ENCODE measurements at regions not wholly inside any gene's neighbourhood (a gene's known extent, or its start where the extent isn't known, plus 50 kb on each side); places are given as distances from the start of the nearest gene placed in this dataset.

DNA sequence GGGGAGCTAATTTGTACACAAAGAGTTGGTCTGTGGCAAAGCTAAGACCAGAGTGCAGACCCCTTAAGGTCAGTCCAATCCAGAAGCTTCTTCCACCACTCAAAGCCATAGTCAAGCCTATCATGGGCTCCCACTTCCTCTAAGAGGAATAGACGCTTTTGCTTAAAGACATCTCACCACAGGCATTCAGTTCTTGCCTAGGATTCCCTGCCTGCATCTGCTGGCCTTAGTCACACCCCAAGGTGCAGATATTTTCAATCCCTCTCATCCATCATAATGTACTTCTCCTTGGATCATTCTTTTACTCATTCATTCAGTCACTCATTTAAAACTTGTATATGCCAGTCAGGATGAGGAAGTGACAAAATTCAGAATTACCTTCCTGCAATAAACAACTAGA is 179.6 kb upstream of the STT3B start:
- Histone ChIP-seq H3K9me3 (ENCODE audit: control insufficient read depth, low read depth, low read length) (no peaks in the 10 kb centered on the region), H2AFZ (ENCODE audit: control insufficient read depth, low read length) (no peak overlapping the region), H3K79me2 (ENCODE audit: control insufficient read depth, insufficient read depth, low read length) (no peaks in the 10 kb centered on the region), H3K36me3 (ENCODE audit: control insufficient read depth in 2 of 2, extremely low read depth in 1 of 2, insufficient read depth in 2 of 2, low read length in 2 of 2) (no peaks in the 10 kb centered on the region), H3K4me2 (ENCODE audit: control insufficient read depth, extremely low read depth, insufficient read depth, low read depth, low read length) (no peak overlapping the region), H4K20me1 (ENCODE audit: control insufficient read depth, extremely low read depth, insufficient read depth, low read length) (no peaks in the 10 kb centered on the region), H3K4me1 (ENCODE audit: control insufficient read depth, extremely low read depth, insufficient read depth, low read length) (peaks cover 8% of the 10 kb centered on the region), H3K27ac (ENCODE audit: control insufficient read depth, insufficient read depth, low read length) (no peak overlapping the region), H3K27me3 (ENCODE audit: control insufficient read depth, extremely low read depth, insufficient read depth, low read length) (no peaks in the 10 kb centered on the region), H3K4me3 (ENCODE audit: control insufficient read depth in 2 of 3, extremely low read depth in 1 of 3, insufficient read depth in 2 of 3, low read depth in 1 of 3, low read length in 3 of 3) (no peak overlapping the region), H3K9ac (ENCODE audit: control insufficient read depth, extremely low read depth, insufficient read depth, low read length) (no peak overlapping the region), H3K9me1 (ENCODE audit: control insufficient read depth, extremely low read depth, insufficient read depth, low read length) (no peaks in the 10 kb centered on the region)
- dilution Hi-C loops (cut with MboI; ENCODE audit: extremely low pct_ligation_motif_present, low sequenced_read_pairs), result no loop called here
- no peak for TF ChIP-seq EZH2 (IDR thresholded peaks at IDR 0.05; ENCODE audit: low read length)
- TF ChIP-seq, protein P1, sequence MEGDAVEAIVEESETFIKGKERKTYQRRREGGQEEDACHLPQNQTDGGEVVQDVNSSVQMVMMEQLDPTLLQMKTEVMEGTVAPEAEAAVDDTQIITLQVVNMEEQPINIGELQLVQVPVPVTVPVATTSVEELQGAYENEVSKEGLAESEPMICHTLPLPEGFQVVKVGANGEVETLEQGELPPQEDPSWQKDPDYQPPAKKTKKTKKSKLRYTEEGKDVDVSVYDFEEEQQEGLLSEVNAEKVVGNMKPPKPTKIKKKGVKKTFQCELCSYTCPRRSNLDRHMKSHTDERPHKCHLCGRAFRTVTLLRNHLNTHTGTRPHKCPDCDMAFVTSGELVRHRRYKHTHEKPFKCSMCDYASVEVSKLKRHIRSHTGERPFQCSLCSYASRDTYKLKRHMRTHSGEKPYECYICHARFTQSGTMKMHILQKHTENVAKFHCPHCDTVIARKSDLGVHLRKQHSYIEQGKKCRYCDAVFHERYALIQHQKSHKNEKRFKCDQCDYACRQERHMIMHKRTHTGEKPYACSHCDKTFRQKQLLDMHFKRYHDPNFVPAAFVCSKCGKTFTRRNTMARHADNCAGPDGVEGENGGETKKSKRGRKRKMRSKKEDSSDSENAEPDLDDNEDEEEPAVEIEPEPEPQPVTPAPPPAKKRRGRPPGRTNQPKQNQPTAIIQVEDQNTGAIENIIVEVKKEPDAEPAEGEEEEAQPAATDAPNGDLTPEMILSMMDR (optimal IDR thresholded peaks at IDR 0.05 in 1 of 3, IDR thresholded peaks at IDR 0.05 in 1 of 3, conservative IDR thresholded peaks at IDR 0.05 in 1 of 3; ENCODE audit: extremely low read depth in 1 of 3, insufficient read depth in 2 of 3, low read length in 3 of 3), result no peak
- DNase-seq (ENCODE audit: low read depth, low spot score) (no peak), FAIRE-seq (no peak)

DNA sequence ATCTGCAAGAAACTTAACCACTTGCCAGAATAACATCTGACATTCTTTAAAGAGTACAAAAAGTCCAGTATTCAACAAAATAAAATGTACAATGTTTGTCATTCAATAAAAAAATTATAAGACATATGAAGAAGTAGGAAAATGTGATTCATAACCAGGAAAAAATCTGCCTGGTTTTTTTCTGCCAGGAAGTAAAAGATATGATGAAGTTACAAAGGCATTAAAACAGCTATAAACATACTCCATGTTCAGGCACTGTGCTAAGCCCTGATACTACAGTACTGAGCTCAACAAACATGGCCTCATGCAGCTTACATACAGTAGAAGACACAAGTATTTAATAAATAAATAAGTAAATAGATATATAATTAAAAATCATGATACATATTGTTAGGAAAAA is 178.4 kb upstream of the STT3B start:
- Histone ChIP-seq H3K9ac (ENCODE audit: control insufficient read depth, extremely low read depth, insufficient read depth, low read length) (no peak overlapping the region), H3K4me1 (ENCODE audit: control insufficient read depth, extremely low read depth, insufficient read depth, low read length) (peaks cover 8% of the 10 kb centered on the region), H3K9me1 (ENCODE audit: control insufficient read depth, extremely low read depth, insufficient read depth, low read length) (no peaks in the 10 kb centered on the region), H3K79me2 (ENCODE audit: control insufficient read depth, insufficient read depth, low read length) (no peaks in the 10 kb centered on the region), H4K20me1 (ENCODE audit: control insufficient read depth, extremely low read depth, insufficient read depth, low read length) (no peaks in the 10 kb centered on the region), H3K36me3 (ENCODE audit: control insufficient read depth in 2 of 2, extremely low read depth in 1 of 2, insufficient read depth in 2 of 2, low read length in 2 of 2) (no peaks in the 10 kb centered on the region), H3K27me3 (ENCODE audit: control insufficient read depth, extremely low read depth, insufficient read depth, low read length) (no peaks in the 10 kb centered on the region), H2AFZ (ENCODE audit: control insufficient read depth, low read length) (no peak overlapping the region), H3K9me3 (ENCODE audit: control insufficient read depth, low read depth, low read length) (no peaks in the 10 kb centered on the region), H3K4me2 (ENCODE audit: control insufficient read depth, extremely low read depth, insufficient read depth, low read depth, low read length) (no peak overlapping the region), H3K4me3 (ENCODE audit: control insufficient read depth in 2 of 3, extremely low read depth in 1 of 3, insufficient read depth in 2 of 3, low read depth in 1 of 3, low read length in 3 of 3) (no peak overlapping the region), H3K27ac (ENCODE audit: control insufficient read depth, insufficient read depth, low read length) (no peak overlapping the region)
- DNase-seq (ENCODE audit: low read depth, low spot score) (no peak), FAIRE-seq (no peak)
- no peak for TF ChIP-seq EZH2 (IDR thresholded peaks at IDR 0.05; ENCODE audit: low read length)
- TF ChIP-seq, protein P1 (optimal IDR thresholded peaks at IDR 0.05 in 1 of 3, IDR thresholded peaks at IDR 0.05 in 1 of 3, conservative IDR thresholded peaks at IDR 0.05 in 1 of 3; ENCODE audit: extremely low read depth in 1 of 3, insufficient read depth in 2 of 3, low read length in 3 of 3), result no peak
- dilution Hi-C loops (cut with MboI; ENCODE audit: extremely low pct_ligation_motif_present, low sequenced_read_pairs), result no loop called here

Measured in keratinocyte (primary cell).